Nephron progenitor cell (in vitro differentiated cells): ENCODE measurements at regions not wholly inside any gene's neighbourhood (a gene's known extent, or its start where the extent isn't known, plus 50 kb on each side); places are given as distances from the start of the nearest gene placed in this dataset.

Experiments used
- DNase-seq: peaks from one replicate; pipeline ENCODE4 v3.0.0; 2021
- H3K27ac Mint-ChIP-seq: 2 replicates; pipeline ENCODE4 v1.8.0; 2021; ENCODE audit warnings: mild to moderate bottlenecking, moderate library complexity, mixed read lengths
- H3K27me3 Mint-ChIP-seq: 2 replicates; pipeline ENCODE4 v1.8.0; 2021; ENCODE audit warnings: mild to moderate bottlenecking, low read depth, mixed read lengths; ENCODE audit not compliant: poor library complexity
- H3K36me3 Mint-ChIP-seq: 2 replicates; pipeline ENCODE4 v1.8.0; 2021; ENCODE audit warnings: low read depth, mixed read lengths
- H3K4me1 Mint-ChIP-seq: 2 replicates; pipeline ENCODE4 v1.8.0; 2021; ENCODE audit warnings: mixed read lengths
- H3K4me3 Mint-ChIP-seq: 2 replicates; pipeline ENCODE4 v1.8.0; 2021; ENCODE audit warnings: mild to moderate bottlenecking, moderate library complexity, mixed read lengths
- H3K9me3 Mint-ChIP-seq: 2 replicates; pipeline ENCODE4 v1.8.0; 2021; ENCODE audit warnings: mild to moderate bottlenecking, moderate library complexity, mixed read lengths
- TF ChIP-seq, protein P1 (sequence below): fragments of 200-600 bp; sonication (generic); IDR thresholded peaks from 2 replicates; pipeline ENCODE4 v1.5.0; 2021; ENCODE audit warnings: antibody characterized with exemption

DNA sequence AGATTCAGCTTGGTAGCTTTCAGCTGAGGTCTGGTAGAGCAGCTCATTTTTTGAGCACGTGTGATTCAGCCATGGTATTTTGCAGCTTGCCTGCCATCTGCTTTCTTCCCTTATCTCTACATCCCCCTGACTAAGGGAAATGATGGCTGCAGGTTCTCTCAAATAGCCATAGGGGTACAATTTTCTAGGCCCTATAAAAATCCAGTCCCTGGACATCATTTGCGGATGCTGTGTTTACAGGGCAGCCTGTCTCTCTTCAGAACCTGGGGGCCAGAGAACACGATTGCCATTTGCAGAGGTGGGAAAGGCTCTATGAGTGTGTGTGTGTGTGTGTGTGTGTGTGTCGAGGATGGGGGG is 442.7 kb upstream of the MEIS1 start:
- no peak for DNase-seq
- H3K4me1 Mint-ChIP-seq, result peaks cover 28% of the 10 kb centered on the region
- peak overlapping the region; percentile 51 for H3K4me3 Mint-ChIP-seq
- H3K27ac Mint-ChIP-seq, result no peak overlapping the region
- H3K36me3 Mint-ChIP-seq, result peaks cover 10% of the 10 kb centered on the region
- TF ChIP-seq, protein P1, sequence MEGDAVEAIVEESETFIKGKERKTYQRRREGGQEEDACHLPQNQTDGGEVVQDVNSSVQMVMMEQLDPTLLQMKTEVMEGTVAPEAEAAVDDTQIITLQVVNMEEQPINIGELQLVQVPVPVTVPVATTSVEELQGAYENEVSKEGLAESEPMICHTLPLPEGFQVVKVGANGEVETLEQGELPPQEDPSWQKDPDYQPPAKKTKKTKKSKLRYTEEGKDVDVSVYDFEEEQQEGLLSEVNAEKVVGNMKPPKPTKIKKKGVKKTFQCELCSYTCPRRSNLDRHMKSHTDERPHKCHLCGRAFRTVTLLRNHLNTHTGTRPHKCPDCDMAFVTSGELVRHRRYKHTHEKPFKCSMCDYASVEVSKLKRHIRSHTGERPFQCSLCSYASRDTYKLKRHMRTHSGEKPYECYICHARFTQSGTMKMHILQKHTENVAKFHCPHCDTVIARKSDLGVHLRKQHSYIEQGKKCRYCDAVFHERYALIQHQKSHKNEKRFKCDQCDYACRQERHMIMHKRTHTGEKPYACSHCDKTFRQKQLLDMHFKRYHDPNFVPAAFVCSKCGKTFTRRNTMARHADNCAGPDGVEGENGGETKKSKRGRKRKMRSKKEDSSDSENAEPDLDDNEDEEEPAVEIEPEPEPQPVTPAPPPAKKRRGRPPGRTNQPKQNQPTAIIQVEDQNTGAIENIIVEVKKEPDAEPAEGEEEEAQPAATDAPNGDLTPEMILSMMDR, result no peak
- H3K27me3 Mint-ChIP-seq, result no peaks in the 10 kb centered on the region
- peaks cover 28% of the 10 kb centered on the region for H3K9me3 Mint-ChIP-seq

DNA sequence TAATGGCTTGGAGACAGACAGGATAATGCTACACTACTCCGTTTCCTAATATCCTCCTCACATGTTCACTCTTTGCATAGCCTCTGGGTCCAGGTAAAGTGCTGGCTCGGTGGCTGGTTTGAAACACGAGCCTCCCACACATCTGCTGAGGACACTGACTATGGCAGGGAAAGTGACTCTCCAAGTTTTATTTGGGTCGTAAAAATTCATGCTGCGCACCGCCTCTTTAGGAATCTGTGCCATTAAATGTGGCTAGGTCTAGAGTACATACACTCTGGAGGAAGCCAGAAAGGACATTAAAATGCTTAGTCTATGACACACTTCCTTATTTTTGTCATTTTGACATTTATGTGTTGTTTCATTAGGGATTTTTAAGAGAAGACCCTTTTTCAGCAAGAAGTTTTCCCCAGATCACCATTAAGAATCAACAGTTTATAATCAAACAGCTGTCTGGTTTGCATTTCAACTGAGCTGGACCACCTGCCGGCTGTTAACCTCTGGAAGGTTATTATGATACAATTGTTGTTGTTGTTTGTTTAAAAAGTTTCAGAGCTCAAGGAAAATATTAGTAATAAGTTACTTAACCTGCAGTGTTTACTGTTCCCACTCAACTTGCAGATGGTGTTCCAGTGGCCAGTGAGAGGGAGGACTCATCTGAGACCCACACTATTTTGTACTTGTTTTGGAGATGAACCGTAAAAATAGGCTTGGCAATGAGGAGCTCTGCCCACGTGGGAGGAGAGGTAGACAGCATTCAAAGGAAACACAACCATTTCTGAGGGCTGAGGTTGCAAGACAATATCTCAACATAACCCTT is 443.3 kb upstream of the MEIS1 start:
- Mint-ChIP-seq H3K4me1 (peaks cover 28% of the 10 kb centered on the region), H3K27me3 (no peaks in the 10 kb centered on the region), H3K36me3 (peaks cover 10% of the 10 kb centered on the region), H3K9me3 (peaks cover 28% of the 10 kb centered on the region), H3K4me3 (peak overlapping the region; percentile 51), H3K27ac (peak overlapping the region; percentile 95)
- DNase-seq, result peak; percentile 28
- TF ChIP-seq, protein P1, result no peak

DNA sequence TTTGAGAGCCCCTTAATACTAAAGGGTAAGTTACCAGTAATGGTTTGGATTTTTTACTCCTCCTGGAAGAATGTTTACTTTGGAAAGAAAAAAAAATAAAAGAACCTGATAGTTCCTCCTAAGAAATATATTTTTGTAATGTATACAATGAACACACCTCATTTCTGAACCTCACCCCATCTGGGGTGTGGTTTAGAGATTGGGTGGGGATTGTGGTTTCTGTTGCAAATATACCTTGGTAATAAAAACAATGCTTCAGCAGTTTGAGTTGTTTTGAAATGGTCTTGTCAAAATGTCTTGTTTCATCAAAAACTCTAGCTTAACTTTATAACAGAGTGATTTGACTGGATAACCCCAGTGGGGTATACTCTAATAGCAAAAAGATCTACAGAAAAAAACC is 448.9 kb upstream of the MEIS1 start:
- peaks cover 9% of the 10 kb centered on the region for H3K4me1 Mint-ChIP-seq
- H3K4me3 Mint-ChIP-seq, result no peak overlapping the region
- peaks cover 33% of the 10 kb centered on the region for H3K9me3 Mint-ChIP-seq
- H3K36me3 Mint-ChIP-seq, result peaks cover 10% of the 10 kb centered on the region
- no peak overlapping the region for H3K27ac Mint-ChIP-seq
- H3K27me3 Mint-ChIP-seq, result peaks cover 5% of the 10 kb centered on the region
- TF ChIP-seq, protein P1, result no peak
- DNase-seq, result no peak

DNA sequence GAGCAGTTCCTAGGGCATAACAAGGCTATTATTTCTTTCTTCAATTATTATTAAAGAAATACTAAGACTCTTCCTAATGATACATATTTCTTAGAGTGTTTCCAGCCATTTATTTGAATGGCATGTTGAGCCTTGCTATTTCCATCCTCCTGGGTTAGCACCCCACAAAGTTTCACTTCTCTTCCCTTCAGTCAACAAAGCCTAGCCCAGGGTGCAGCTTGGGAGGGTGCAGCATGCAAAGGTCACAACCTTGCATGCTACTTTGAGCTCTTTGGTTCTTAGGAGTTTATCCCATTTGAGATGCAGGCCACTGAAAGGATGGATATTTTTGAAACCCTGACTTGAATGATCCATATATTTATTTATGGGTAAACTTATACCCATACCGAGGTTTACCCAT is 454.4 kb upstream of the MEIS1 start:
- DNase-seq, result no peak
- H3K9me3 Mint-ChIP-seq, result peaks cover 26% of the 10 kb centered on the region
- H3K4me1 Mint-ChIP-seq, result no peaks in the 10 kb centered on the region
- H3K4me3 Mint-ChIP-seq, result no peak overlapping the region
- H3K27me3 Mint-ChIP-seq, result peaks cover 6% of the 10 kb centered on the region
- H3K36me3 Mint-ChIP-seq, result no peaks in the 10 kb centered on the region
- TF ChIP-seq, protein P1, result no peak
- H3K27ac Mint-ChIP-seq, result no peak overlapping the region

DNA sequence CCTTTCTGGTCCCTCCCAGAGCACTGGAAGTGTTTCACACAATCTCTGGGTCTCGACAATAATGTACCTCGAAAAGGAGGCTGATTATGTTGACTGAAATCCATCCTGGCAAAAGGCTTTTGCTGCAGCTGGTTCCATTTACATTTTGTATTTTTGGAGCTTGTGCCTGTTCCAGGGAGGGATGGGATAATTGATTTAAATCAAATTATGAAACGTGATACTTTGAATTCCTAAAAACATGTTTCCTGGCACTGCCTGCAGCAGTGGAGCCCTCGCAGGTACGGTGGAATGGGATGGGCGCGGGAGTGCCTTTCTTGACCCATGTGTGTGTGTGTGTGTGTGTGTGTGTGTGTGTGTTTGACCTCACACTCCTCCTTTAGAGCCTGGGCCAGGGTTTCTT is 455.5 kb upstream of the MEIS1 start:
- Mint-ChIP-seq H3K4me1 (no peaks in the 10 kb centered on the region), H3K9me3 (peaks cover 26% of the 10 kb centered on the region), H3K27ac (no peak overlapping the region), H3K36me3 (no peaks in the 10 kb centered on the region), H3K27me3 (peaks cover 3% of the 10 kb centered on the region), H3K4me3 (no peak overlapping the region)
- TF ChIP-seq, protein P1, result no peak
- DNase-seq, result no peak
